GM23248 (cell line): ENCODE measurements at regions not wholly inside any gene's neighbourhood (a gene's known extent, or its start where the extent isn't known, plus 50 kb on each side); places are given as distances from the start of the nearest gene placed in this dataset.

Source experiments
- DNase-seq: peaks from one replicate; pipeline ENCODE4 v3.0.0-alpha.2; 2015
- H2AFZ ChIP-seq: fragments of 200-600 bp; sonication (generic); 2 replicates; pipeline ENCODE4 v1.6.1; 2016; ENCODE audit warnings: antibody characterized with exemption
- H3F3A ChIP-seq: fragments of 200-600 bp; sonication (generic); 2 replicates; pipeline ENCODE4 v1.6.1; 2016; ENCODE audit warnings: mild to moderate bottlenecking, antibody characterized with exemption, mixed run types; ENCODE audit not compliant: insufficient read depth
- H3K27ac ChIP-seq: fragments of 200-600 bp; sonication (generic); 2 replicates; pipeline ENCODE4 v1.5.1; 2016; ENCODE audit warnings: mild to moderate bottlenecking
- H3K27me3 ChIP-seq: fragments of 200-600 bp; sonication (generic); replicated peaks from 2 replicates; pipeline ENCODE4 v1.6.1; 2016; ENCODE audit warnings: mild to moderate bottlenecking; ENCODE audit not compliant: insufficient read depth
- H3K36me3 ChIP-seq: fragments of 200-600 bp; sonication (generic); 2 replicates; pipeline ENCODE4 v1.6.1; 2016; ENCODE audit warnings: low read depth, mild to moderate bottlenecking
- H3K4me1 ChIP-seq: fragments of 200-600 bp; sonication (generic); 2 replicates; pipeline ENCODE4 v1.6.1; 2016; ENCODE audit warnings: mild to moderate bottlenecking; ENCODE audit not compliant: insufficient read depth
- H3K4me2 ChIP-seq: fragments of 200-600 bp; sonication (generic); one replicate; pipeline ENCODE4 v1.6.1; 2016; ENCODE audit warnings: mild to moderate bottlenecking; ENCODE audit not compliant: unreplicated experiment
- H3K4me3 ChIP-seq: fragments of 200-600 bp; sonication (generic); 2 replicates; pipeline ENCODE4 v1.5.1; 2016; ENCODE audit warnings: mild to moderate bottlenecking
- H3K79me2 ChIP-seq: fragments of 200-600 bp; sonication (generic); 2 replicates; pipeline ENCODE4 v1.6.1; 2016; ENCODE audit warnings: mild to moderate bottlenecking; ENCODE audit not compliant: insufficient read depth
- H3K9ac ChIP-seq: fragments of 200-600 bp; sonication (generic); 2 replicates; pipeline ENCODE4 v1.6.1; 2016; ENCODE audit warnings: mild to moderate bottlenecking
- H3K9me2 ChIP-seq: fragments of 200-600 bp; sonication (generic); 2 replicates; pipeline ENCODE4 v1.6.1; 2016; ENCODE audit warnings: mixed run types, mild to moderate bottlenecking, moderate library complexity; ENCODE audit not compliant: insufficient read depth
- H3K9me3 ChIP-seq: fragments of 200-600 bp; sonication (generic); one replicate; pipeline ENCODE4 v1.6.1; 2017; ENCODE audit warnings: low read depth
- H4K20me1 ChIP-seq: fragments of 200-600 bp; sonication (generic); 2 replicates; pipeline ENCODE4 v1.6.0; 2016; ENCODE audit not compliant: insufficient read depth
- EZH2 ChIP-seq: fragments of 200-600 bp; sonication (generic); IDR thresholded peaks from 2 replicates; pipeline ENCODE4 v1.6.1; 2018; ENCODE audit warnings: antibody characterized with exemption, mild to moderate bottlenecking; ENCODE audit not compliant: insufficient read depth, poor library complexity, severe bottlenecking
- EZH2phosphoT487 ChIP-seq: fragments of 200-600 bp; sonication (generic); IDR thresholded peaks from 2 replicates; pipeline ENCODE4 v1.6.1; 2018; ENCODE audit warnings: antibody characterized with exemption, moderate library complexity, mild to moderate bottlenecking, low read depth; ENCODE audit not compliant: insufficient read depth
- WGBS, 2 experiments: methylation state at CpG; one replicate each; pipeline ENCODE4 v1.1.6; 2015 to 2017; ENCODE audit warnings: low lambda C conversion rate in 2 of 2, low coverage in 1 of 2; ENCODE audit errors: missing lambda C conversion rate in 2 of 2; 5-methylcytosine and 5-hydroxymethylcytosine counted together
- in situ Hi-C: fragments of 300-500 bp; cut with MboI; formaldehyde crosslinking; loops from 2 replicates; pipeline ENCODE4 v1.15.0; 2020

GRCh38 chr13:34409496-34410182 lies 532.4 kb upstream of the NBEA start:
- no peak for DNase-seq
- Histone ChIP-seq H3K36me3 (no peaks in the 10 kb centered on the region), H3K27ac (no peak overlapping the region), H3K9ac (no peak overlapping the region), H4K20me1 (no peaks in the 10 kb centered on the region), H3K9me2 (no peaks in the 10 kb centered on the region), H3K4me3 (no peak overlapping the region), H3F3A (peaks cover 8% of the 10 kb centered on the region; the same call in 1 of the 2 replicates), H2AFZ (no peak overlapping the region), H3K9me3 (no peaks in the 10 kb centered on the region), H3K4me1 (peaks cover 20% of the 10 kb centered on the region), H3K27me3 (no peaks in the 10 kb centered on the region), H3K4me2 (no peak overlapping the region), H3K79me2 (no peaks in the 10 kb centered on the region)
- WGBS, 2 experiments = 57 to 61% methylated on average over 7 of the region's 7 CpGs
- in situ Hi-C loops = no loop called here
- TF ChIP-seq EZH2phosphoT487 (no peak), EZH2 (no peak)

DNA sequence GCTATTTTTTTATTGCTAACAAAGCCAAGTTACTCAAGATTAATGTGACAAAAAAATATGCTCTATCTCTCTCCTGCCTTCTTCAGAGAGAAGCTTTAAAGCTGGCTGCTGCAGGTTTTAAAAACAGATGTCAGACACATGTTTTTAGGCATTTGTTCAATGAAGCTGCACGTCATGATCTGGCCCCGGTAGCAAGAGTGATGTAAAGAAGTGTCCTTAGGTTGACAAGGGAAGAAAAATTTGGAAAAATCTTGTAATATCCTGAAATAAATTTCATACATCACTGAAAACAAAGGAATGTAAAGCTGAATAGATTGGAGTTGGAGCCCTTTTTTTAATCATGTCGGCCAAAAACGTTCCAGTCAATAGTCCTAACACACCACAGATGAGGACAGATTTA lies 531.4 kb upstream of the NBEA start:
- H3K9ac ChIP-seq = no peak overlapping the region
- H3K9me2 ChIP-seq = no peaks in the 10 kb centered on the region
- TF ChIP-seq EZH2phosphoT487 = no peak
- TF ChIP-seq EZH2 = no peak
- no peaks in the 10 kb centered on the region for H3K36me3 ChIP-seq
- no peak overlapping the region for H3K4me3 ChIP-seq
- no peaks in the 10 kb centered on the region for H3K27me3 ChIP-seq
- no peak overlapping the region for H2AFZ ChIP-seq
- H3F3A ChIP-seq = peaks cover 8% of the 10 kb centered on the region; the same call in 1 of the 2 replicates
- no peak overlapping the region for H3K27ac ChIP-seq
- DNase-seq = no peak
- no peaks in the 10 kb centered on the region for H4K20me1 ChIP-seq
- no peak overlapping the region for H3K4me2 ChIP-seq
- in situ Hi-C loops = no loop called here
- H3K79me2 ChIP-seq = no peaks in the 10 kb centered on the region
- 25 to 38% methylated on average over 4 of the region's 4 CpGs for WGBS, 2 experiments
- no peaks in the 10 kb centered on the region for H3K9me3 ChIP-seq
- H3K4me1 ChIP-seq = peaks cover 20% of the 10 kb centered on the region

- no peak overlapping the region for H3K4me3 ChIP-seq
- H3K27me3 ChIP-seq = no peaks in the 10 kb centered on the region
- no peak overlapping the region for H3K4me2 ChIP-seq
- H3K9me2 ChIP-seq = no peaks in the 10 kb centered on the region
- no peak overlapping the region for H3K9ac ChIP-seq
- H4K20me1 ChIP-seq = no peaks in the 10 kb centered on the region
- H3K9me3 ChIP-seq = no peaks in the 10 kb centered on the region
- H3K36me3 ChIP-seq = no peaks in the 10 kb centered on the region
- no peaks in the 10 kb centered on the region for H3K79me2 ChIP-seq
- in situ Hi-C loops = no loop called here
- H3K27ac ChIP-seq = no peak overlapping the region
- no peak for TF ChIP-seq EZH2
- no peak for TF ChIP-seq EZH2phosphoT487
- no peak overlapping the region for H2AFZ ChIP-seq
- WGBS, 2 experiments = 96 to 100% methylated on average over 1 of the region's 1 CpG
- peaks cover 20% of the 10 kb centered on the region for H3K4me1 ChIP-seq
- peaks cover 8% of the 10 kb centered on the region; the same call in 1 of the 2 replicates for H3F3A ChIP-seq
- no peak for DNase-seq
These were observed 530.9 kb upstream of the NBEA start for GRCh38 chr13:34411177-34411576.

DNA sequence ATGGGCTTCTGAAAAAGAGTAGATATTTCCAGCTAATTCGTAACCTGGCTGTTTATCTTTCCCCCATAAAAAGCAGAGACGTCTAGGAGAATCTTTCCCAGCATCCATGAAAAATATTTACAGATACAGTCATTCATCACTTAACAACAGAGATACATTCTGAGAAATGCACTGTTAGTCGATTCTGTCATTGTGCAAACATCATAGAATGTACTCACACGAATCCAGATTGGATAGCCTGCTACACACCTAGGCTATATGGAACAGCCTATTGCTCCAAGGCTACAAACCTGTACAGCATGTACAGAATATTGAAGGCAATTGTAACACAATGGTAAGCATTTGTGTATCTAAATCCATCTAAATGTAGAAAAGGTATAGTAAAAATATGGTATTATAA lies 530.2 kb upstream of the NBEA start:
- H3K36me3 ChIP-seq = no peaks in the 10 kb centered on the region
- no peak overlapping the region for H3K9ac ChIP-seq
- no peaks in the 10 kb centered on the region for H3K79me2 ChIP-seq
- no peak for TF ChIP-seq EZH2phosphoT487
- TF ChIP-seq EZH2 = no peak
- no peak overlapping the region for H3K4me2 ChIP-seq
- H2AFZ ChIP-seq = no peak overlapping the region
- H3K9me3 ChIP-seq = no peaks in the 10 kb centered on the region
- H3K27me3 ChIP-seq = no peaks in the 10 kb centered on the region
- no peaks in the 10 kb centered on the region for H3K9me2 ChIP-seq
- no peak for DNase-seq
- WGBS, 2 experiments = 81 to 85% methylated on average over 4 of the region's 4 CpGs
- H3F3A ChIP-seq = peaks cover 8% of the 10 kb centered on the region; the same call in 1 of the 2 replicates
- no peak overlapping the region for H3K27ac ChIP-seq
- H4K20me1 ChIP-seq = no peaks in the 10 kb centered on the region
- in situ Hi-C loops = no loop called here
- H3K4me3 ChIP-seq = no peak overlapping the region
- H3K4me1 ChIP-seq = peaks cover 22% of the 10 kb centered on the region
